Endothelial cell of umbilical vein (primary cell): ENCODE measurements at regions not wholly inside any gene's neighbourhood (a gene's known extent, or its start where the extent isn't known, plus 50 kb on each side); places are given as distances from the start of the nearest gene placed in this dataset.

Source experiments
- BruUV-seq: library from RNA; stranded (reverse); fragments of 400-500 nt; replicated peaks from 2 replicates; lab custom pipeline; 2021; lab: Mats Ljungman, UMichigan
- CTCF ChIA-PET: fragments of 300-600, 350-600 bp; sonication (Branson Sonifier 250); formaldehyde crosslinking; loops from one replicate; lab custom pipeline; 2021; ENCODE audit warnings: antibody characterized with exemption, inconsistent platforms; lab: Charles Lee
- POLR2A ChIA-PET: fragments of 300-600, 350-600 bp; sonication (Branson Sonifier 250); formaldehyde crosslinking; loops from one replicate; lab custom pipeline; 2021; ENCODE audit warnings: antibody characterized with exemption, inconsistent platforms; lab: Charles Lee
- DNase-seq: peaks from one replicate; pipeline ENCODE4 v3.0.0-alpha.2; 2011; ENCODE audit warnings: low read depth, low spot score
- FAIRE-seq: peaks from 2 replicates; lab custom pipeline; 2011; peaks lifted over from hg19 to GRCh38; lab: Jason Lieb, UNC
- H2AFZ ChIP-seq: 2 replicates; pipeline ENCODE4 v1.6.0; 2012; ENCODE audit warnings: low read depth, low read length, control low read depth, inconsistent platforms
- H3K27ac ChIP-seq: 2 replicates; pipeline ENCODE4 v1.5.1; 2011; ENCODE audit warnings: low read depth, mild to moderate bottlenecking, control low read depth, low read length, moderate library complexity; ENCODE audit not compliant: insufficient read depth
- H3K27me3 ChIP-seq, 2 experiments: 2 replicates each; pipeline versions ENCODE4 v1.6.0 to v1.6.1; 2011; ENCODE audit warnings: low read length in 2 of 2, mixed read lengths in 1 of 2; ENCODE audit not compliant: control insufficient read depth in 2 of 2, insufficient read depth in 2 of 2
- H3K36me3 ChIP-seq, 2 experiments: 2 replicates in 1 of 2; 3 replicates in 1 of 2; pipeline ENCODE4 v1.5.1; 2011; ENCODE audit warnings: low read length in 2 of 2, mild to moderate bottlenecking in 1 of 2, moderate library complexity in 1 of 2; ENCODE audit not compliant: control insufficient read depth in 2 of 2, insufficient read depth in 2 of 2; ENCODE audit errors: extremely low read depth in 1 of 2
- H3K4me1 ChIP-seq: 3 replicates; pipeline ENCODE4 v1.5.1; 2011; ENCODE audit warnings: mild to moderate bottlenecking, low read length; ENCODE audit not compliant: control insufficient read depth, insufficient read depth; ENCODE audit errors: extremely low read depth
- H3K4me2 ChIP-seq: 2 replicates; pipeline ENCODE4 v1.6.1; 2011; ENCODE audit warnings: low read length, control low read depth, mixed read lengths; ENCODE audit not compliant: insufficient read depth
- H3K4me3 ChIP-seq, 3 experiments: fragments of 200-600 bp in 1 of 3; sonication (generic), shearing (Covaris generic) in 1 of 3; replicated peaks in 1 of 3; 2 replicates each; pipeline ENCODE4 v1.5.1; 2011 to 2016; ENCODE audit warnings: control low read depth in 3 of 3, low read length in 3 of 3, mild to moderate bottlenecking in 2 of 3, inconsistent platforms in 1 of 3, low read depth in 1 of 3, moderate library complexity in 1 of 3; ENCODE audit not compliant: insufficient read depth in 1 of 3
- H3K79me2 ChIP-seq: 2 replicates; pipeline ENCODE4 v1.6.0; 2012; ENCODE audit warnings: low read length, inconsistent platforms; ENCODE audit not compliant: control insufficient read depth, insufficient read depth
- H3K9ac ChIP-seq: replicated peaks from 2 replicates; pipeline ENCODE3; 2011; ENCODE audit warnings: low read length, control low read depth; ENCODE audit not compliant: insufficient read depth; ENCODE audit errors: extremely low read depth
- H3K9me1 ChIP-seq: replicated peaks from 3 replicates; pipeline ENCODE4 v1.6.0; 2011; ENCODE audit warnings: mild to moderate bottlenecking, low read length; ENCODE audit not compliant: control insufficient read depth, insufficient read depth; ENCODE audit errors: extremely low read depth
- H3K9me3 ChIP-seq: replicated peaks from 2 replicates; pipeline ENCODE4 v1.5.1; 2012; ENCODE audit warnings: low read length, inconsistent platforms; ENCODE audit not compliant: control insufficient read depth, insufficient read depth
- H4K20me1 ChIP-seq: replicated peaks from 2 replicates; pipeline ENCODE3; 2011; ENCODE audit warnings: mild to moderate bottlenecking, low read length; ENCODE audit not compliant: control insufficient read depth, insufficient read depth; ENCODE audit errors: extremely low read depth
- EZH2 ChIP-seq: IDR thresholded peaks from 2 replicates; pipeline ENCODE4 v1.6.1; 2012; ENCODE audit warnings: borderline replicate concordance, low read depth, mild to moderate bottlenecking, moderate library complexity, low read length, inconsistent platforms; ENCODE audit not compliant: severe bottlenecking
- FOS ChIP-seq: IDR thresholded peaks from 2 replicates; pipeline ENCODE4 v1.6.1; 2011; ENCODE audit warnings: mild to moderate bottlenecking, low read length, moderate library complexity, borderline replicate concordance; ENCODE audit not compliant: insufficient read depth
- GATA2 ChIP-seq: IDR thresholded peaks from 2 replicates; pipeline ENCODE4 v1.7.0; 2011; ENCODE audit warnings: low read depth, mild to moderate bottlenecking, moderate library complexity, mixed read lengths, low read length; ENCODE audit not compliant: insufficient read length, insufficient read depth
- JUN ChIP-seq: IDR thresholded peaks from 2 replicates; pipeline ENCODE4 v1.6.1; 2011; ENCODE audit warnings: borderline replicate concordance, low read depth; ENCODE audit not compliant: insufficient read length, insufficient read depth
- MYC ChIP-seq: IDR thresholded peaks from one replicate; pipeline ENCODE4 v1.6.1; 2011; ENCODE audit warnings: mild to moderate bottlenecking, low read depth, low read length
- POLR2A ChIP-seq: IDR thresholded peaks from 2 replicates; pipeline ENCODE4 v1.6.1; 2012; ENCODE audit warnings: low read depth, mild to moderate bottlenecking, control low read depth, low read length
- POLR2AphosphoS5 ChIP-seq: IDR thresholded peaks from 2 replicates; pipeline ENCODE4 v1.6.1; 2012; ENCODE audit warnings: low read depth, mild to moderate bottlenecking, control low read depth, low read length, moderate library complexity; ENCODE audit not compliant: insufficient read depth
- dilution Hi-C: fragments of 300-500 bp; cut with MboI; formaldehyde crosslinking; loops from one replicate; pipeline ENCODE4 v1.15.0; 2019; ENCODE audit warnings: low sequenced_read_pairs; ENCODE audit not compliant: extremely low pct_ligation_motif_present
- intact Hi-C: fragments of 100-400 bp; cut with micrococcal nuclease; formaldehyde crosslinking; loops from one replicate; pipeline ENCODE4 v1.10.0; 2022
- TF ChIP-seq, protein P1 (sequence below), 2 donors: IDR thresholded peaks; 1 replicate in 1 of 2; 2 replicates in 1 of 2; pipeline ENCODE4 v1.5.1; 2011; ENCODE audit warnings: low read length in 2 of 2, mild to moderate bottlenecking in 2 of 2, moderate library complexity in 2 of 2, control low read depth in 1 of 2, inconsistent platforms in 1 of 2, low read depth in 1 of 2; ENCODE audit not compliant: insufficient read depth in 1 of 2; ENCODE audit errors: extremely low read depth in 1 of 2
- TF ChIP-seq, protein P2 (sequence below): IDR thresholded peaks from 2 replicates; pipeline ENCODE4 v1.6.1; 2011; ENCODE audit not compliant: insufficient read depth, insufficient read length

DNA sequence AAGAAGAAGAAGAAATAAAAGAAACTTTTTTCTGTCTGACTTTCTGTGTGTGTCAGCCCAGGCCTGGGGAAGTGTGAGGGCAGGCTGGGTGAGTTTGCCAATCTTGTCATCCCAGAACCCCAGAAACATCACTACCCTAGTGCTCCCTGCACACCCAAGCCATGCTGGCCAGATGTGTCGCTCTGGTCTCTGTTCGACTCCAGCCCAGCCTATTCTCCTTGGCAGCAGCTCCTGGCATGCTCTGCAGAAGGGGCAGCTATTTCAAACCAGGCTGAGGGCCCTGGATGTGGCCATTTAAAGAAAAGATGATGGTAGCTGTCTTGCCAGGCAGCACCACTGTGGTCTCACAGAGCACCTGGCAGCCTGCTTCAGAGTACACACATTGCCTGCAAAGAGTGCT is 334.1 kb downstream of the RPS24 start:
- CTCF ChIA-PET, result interaction anchor here (0.6 kb wide), 1 partner anchor 13 kb away, joined by 3 read pairs; no protein-coding TSS in a partner anchor
- POLR2A ChIA-PET, result no interaction called here

More for the DNA sequence above, 334.1 kb downstream of the RPS24 start:
- Histone ChIP-seq H3K4me3 (no peak overlapping the region), H3K9me3 (no peaks in the 10 kb centered on the region), H3K4me2 (no peak overlapping the region), H3K9ac (no peak overlapping the region), H3K27ac (no peak overlapping the region), H2AFZ (no peak overlapping the region), H3K4me1 (no peaks in the 10 kb centered on the region), H3K27me3 (no peaks in the 10 kb centered on the region), H3K9me1 (no peaks in the 10 kb centered on the region), H4K20me1 (no peaks in the 10 kb centered on the region), H3K79me2 (no peaks in the 10 kb centered on the region), H3K36me3 (no peaks in the 10 kb centered on the region)
- FAIRE-seq, result no peak
- DNase-seq, result no peak
- no TSS peak for BruUV-seq
- TF ChIP-seq JUN (no peak), GATA2 (no peak), FOS (no peak), POLR2A (no peak), MYC (no peak), EZH2 (no peak), POLR2AphosphoS5 (no peak)
- TF ChIP-seq, protein P1, sequence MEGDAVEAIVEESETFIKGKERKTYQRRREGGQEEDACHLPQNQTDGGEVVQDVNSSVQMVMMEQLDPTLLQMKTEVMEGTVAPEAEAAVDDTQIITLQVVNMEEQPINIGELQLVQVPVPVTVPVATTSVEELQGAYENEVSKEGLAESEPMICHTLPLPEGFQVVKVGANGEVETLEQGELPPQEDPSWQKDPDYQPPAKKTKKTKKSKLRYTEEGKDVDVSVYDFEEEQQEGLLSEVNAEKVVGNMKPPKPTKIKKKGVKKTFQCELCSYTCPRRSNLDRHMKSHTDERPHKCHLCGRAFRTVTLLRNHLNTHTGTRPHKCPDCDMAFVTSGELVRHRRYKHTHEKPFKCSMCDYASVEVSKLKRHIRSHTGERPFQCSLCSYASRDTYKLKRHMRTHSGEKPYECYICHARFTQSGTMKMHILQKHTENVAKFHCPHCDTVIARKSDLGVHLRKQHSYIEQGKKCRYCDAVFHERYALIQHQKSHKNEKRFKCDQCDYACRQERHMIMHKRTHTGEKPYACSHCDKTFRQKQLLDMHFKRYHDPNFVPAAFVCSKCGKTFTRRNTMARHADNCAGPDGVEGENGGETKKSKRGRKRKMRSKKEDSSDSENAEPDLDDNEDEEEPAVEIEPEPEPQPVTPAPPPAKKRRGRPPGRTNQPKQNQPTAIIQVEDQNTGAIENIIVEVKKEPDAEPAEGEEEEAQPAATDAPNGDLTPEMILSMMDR (IDR thresholded peaks at IDR 0.05; ENCODE audit: extremely low read depth in 1 of 2, insufficient read depth in 1 of 2, low read depth in 1 of 2, low read length in 2 of 2), result no peak
- TF ChIP-seq, protein P2, sequence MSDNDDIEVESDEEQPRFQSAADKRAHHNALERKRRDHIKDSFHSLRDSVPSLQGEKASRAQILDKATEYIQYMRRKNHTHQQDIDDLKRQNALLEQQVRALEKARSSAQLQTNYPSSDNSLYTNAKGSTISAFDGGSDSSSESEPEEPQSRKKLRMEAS, result no peak
- intact Hi-C loops (no loop called here), dilution Hi-C loops (no loop called here)
